HepG2 (cell line): ENCODE measurements at regions not wholly inside any gene's neighbourhood (a gene's known extent, or its start where the extent isn't known, plus 50 kb on each side); places are given as distances from the start of the nearest gene placed in this dataset.

Experiments used
- ATAC-seq: fragments of 200-7000 bp; cut with Tn5 transposase; 3 replicates; pipeline ENCODE4 v1.9.1; 2020; ENCODE audit warnings: mild to moderate bottlenecking, moderate library complexity
- BruUV-seq: library from RNA; stranded (reverse); fragments of 400-500 nt; replicated peaks from 2 replicates; lab custom pipeline; 2021; lab: Mats Ljungman, UMichigan
- CTCF ChIA-PET: fragments of 300-600 bp; formaldehyde crosslinking; extraction: SDS; loops from one replicate; lab custom pipeline; 2021; ENCODE audit warnings: low total read pairs, inconsistent platforms, low intra/inter-chr PET ratio; lab: Yijun Ruan, JAX
- POLR2A ChIA-PET: fragments of 350-600 bp; sonication (Branson Sonifier 250); formaldehyde crosslinking; loops from one replicate; lab custom pipeline; 2020; ENCODE audit warnings: antibody characterized with exemption, inconsistent platforms; lab: Yijun Ruan, JAX
- DNase-seq: peaks from one replicate; pipeline ENCODE4 v3.0.0-alpha.2; 2015; ENCODE audit warnings: low spot score
- FAIRE-seq: peaks from 3 replicates; lab custom pipeline; 2011; peaks lifted over from hg19 to GRCh38; lab: Jason Lieb, UNC
- H2AFZ ChIP-seq: one replicate; pipeline ENCODE4 v1.6.1; 2011; ENCODE audit warnings: low read length, inconsistent platforms
- H3K27ac ChIP-seq: fragments of 300-600 bp; 3 replicates; pipeline ENCODE4 v1.8.0; 2011; ENCODE audit warnings: mixed run types, mild to moderate bottlenecking, mixed read lengths, low read length, inconsistent platforms; ENCODE audit not compliant: insufficient read depth; ENCODE audit errors: extremely low read length
- H3K27me3 ChIP-seq, 2 experiments: fragments of 200-600 bp in 1 of 2; 2 replicates in 1 of 2; 3 replicates in 1 of 2; pipeline versions ENCODE4 v1.6.0 to v1.8.0; 2011; ENCODE audit warnings: low read length in 2 of 2, mild to moderate bottlenecking in 2 of 2, moderate library complexity in 2 of 2, inconsistent platforms in 1 of 2; ENCODE audit not compliant: insufficient read depth in 2 of 2, control insufficient read depth in 1 of 2
- H3K36me3 ChIP-seq, 2 experiments: fragments of 200-600 bp in 1 of 2; replicated peaks in 1 of 2; 2 replicates in 1 of 2; 3 replicates in 1 of 2; pipeline versions ENCODE4 v1.5.1 to v1.8.0; 2011; ENCODE audit warnings: low read length in 2 of 2, inconsistent platforms in 1 of 2; ENCODE audit not compliant: insufficient read depth in 2 of 2, control insufficient read depth in 1 of 2
- H3K4me1 ChIP-seq: 2 replicates; pipeline ENCODE4 v1.5.1; 2012; ENCODE audit warnings: low read length, inconsistent platforms; ENCODE audit not compliant: insufficient read depth
- H3K4me2 ChIP-seq: 2 replicates; pipeline ENCODE4 v1.6.0; 2011; ENCODE audit warnings: low read depth, low read length, inconsistent platforms
- H3K4me3 ChIP-seq, 3 experiments: fragments of 200-600 bp in 1 of 3; sonication (generic), shearing (Covaris generic) in 1 of 3; replicated peaks in 1 of 3; 2 replicates each; pipeline ENCODE4 v1.5.1; 2011 to 2016; ENCODE audit warnings: low read length in 3 of 3, inconsistent platforms in 2 of 3, low read depth in 2 of 3, mild to moderate bottlenecking in 2 of 3, control low read depth in 1 of 3, mixed read lengths in 1 of 3; ENCODE audit not compliant: insufficient read depth in 1 of 3
- H3K79me2 ChIP-seq: one replicate; pipeline ENCODE4 v1.6.1; 2011; ENCODE audit warnings: low read length, inconsistent platforms; ENCODE audit not compliant: insufficient read depth
- H3K9ac ChIP-seq: 2 replicates; pipeline ENCODE4 v1.6.0; 2011; ENCODE audit warnings: mild to moderate bottlenecking, low read depth, low read length, inconsistent platforms; ENCODE audit not compliant: insufficient read depth
- H3K9me3 ChIP-seq: 2 replicates; pipeline ENCODE4 v1.5.1; 2012; ENCODE audit warnings: mild to moderate bottlenecking, low read length
- H4K20me1 ChIP-seq: 2 replicates; pipeline ENCODE4 v1.6.0; 2011; ENCODE audit warnings: inconsistent platforms, mild to moderate bottlenecking, low read length, moderate library complexity; ENCODE audit not compliant: insufficient read depth
- BRCA1 ChIP-seq: sonication (generic); formaldehyde crosslinking; IDR thresholded peaks from 2 replicates; pipeline ENCODE4 v1.4.0; 2020; ENCODE audit warnings: missing genetic modification reagents
- DNMT1 ChIP-seq: sonication (generic); formaldehyde crosslinking; IDR thresholded peaks from 2 replicates; pipeline ENCODE4 v1.5.1; 2020; ENCODE audit warnings: mild to moderate bottlenecking, missing genetic modification reagents
- MXI1 ChIP-seq: IDR thresholded peaks from 3 replicates; pipeline ENCODE4 v1.6.1; 2012; ENCODE audit warnings: low read depth, low read length, inconsistent platforms, borderline replicate concordance
- SMAD9 ChIP-seq: sonication (generic); formaldehyde crosslinking; IDR thresholded peaks from 2 replicates; pipeline ENCODE4 v1.5.1; 2020; ENCODE audit warnings: mild to moderate bottlenecking, missing genetic modification reagents
- USF2 ChIP-seq, 2 experiments: sonication (generic) in 1 of 2; formaldehyde crosslinking in 1 of 2; IDR thresholded peaks; 2 replicates each; pipeline versions ENCODE4 v1.5.1 to v1.6.1; 2011 to 2020; ENCODE audit warnings: borderline replicate concordance in 1 of 2, low read depth in 1 of 2, low read length in 1 of 2, mild to moderate bottlenecking in 1 of 2, missing genetic modification reagents in 1 of 2, moderate library complexity in 1 of 2
- ZBTB21 ChIP-seq: sonication (generic); formaldehyde crosslinking; IDR thresholded peaks from 2 replicates; pipeline ENCODE4 v1.4.0; 2020; ENCODE audit warnings: missing genetic modification reagents
- ZNF329 ChIP-seq: sonication (generic); formaldehyde crosslinking; IDR thresholded peaks from 2 replicates; pipeline ENCODE4 v1.9.0; 2021; ENCODE audit warnings: low read depth, mild to moderate bottlenecking, missing genetic modification reagents
- ZNF496 ChIP-seq: sonication (generic); formaldehyde crosslinking; IDR thresholded peaks from 2 replicates; pipeline ENCODE4 v1.8.1; 2023; ENCODE audit warnings: mild to moderate bottlenecking, moderate library complexity, missing genetic modification reagents; ENCODE audit not compliant: insufficient replicate concordance
- ZNF549 ChIP-seq: sonication (generic); formaldehyde crosslinking; IDR thresholded peaks from 2 replicates; pipeline ENCODE4 v1.5.0; 2020; ENCODE audit warnings: missing genetic modification reagents
- ZNF775 ChIP-seq: sonication (generic); formaldehyde crosslinking; IDR thresholded peaks from 2 replicates; pipeline ENCODE4 v1.4.0; 2020; ENCODE audit warnings: missing genetic modification reagents, mild to moderate bottlenecking, moderate library complexity, borderline replicate concordance
- ZNF776 ChIP-seq: sonication (generic); formaldehyde crosslinking; IDR thresholded peaks from 2 replicates; pipeline ENCODE4 v1.4.0; 2020; ENCODE audit warnings: mild to moderate bottlenecking, missing genetic modification reagents
- ZSCAN21 ChIP-seq: sonication (generic); formaldehyde crosslinking; IDR thresholded peaks from 2 replicates; pipeline ENCODE4 v1.8.0; 2022; ENCODE audit warnings: mild to moderate bottlenecking, missing genetic modification reagents, moderate library complexity, borderline replicate concordance
- ZSCAN22 ChIP-seq: sonication (generic); formaldehyde crosslinking; IDR thresholded peaks from 2 replicates; pipeline ENCODE4 v1.4.0; 2020; ENCODE audit warnings: mild to moderate bottlenecking, missing genetic modification reagents
- WGBS: methylation state at CpG from one replicate; pipeline ENCODE4 v1.1.6; 2017; ENCODE audit warnings: low lambda C conversion rate; 5-methylcytosine and 5-hydroxymethylcytosine counted together
- in situ Hi-C: cut with HindIII; loops from 2 replicates; pipeline ENCODE4 v1.10.0; 2017; ENCODE audit warnings: low pct_unique_long_range_greater_than_20kb; ENCODE audit not compliant: extremely low pct_ligation_motif_present
- intact Hi-C: fragments of 100-400 bp; cut with micrococcal nuclease; formaldehyde crosslinking; loops from one replicate; pipeline ENCODE4 v1.10.0; 2022; ENCODE audit not compliant: unreplicated experiment
- TF ChIP-seq, protein P1 (sequence below): IDR thresholded peaks from 2 replicates; pipeline ENCODE4 v1.6.1; 2016; ENCODE audit warnings: mild to moderate bottlenecking, missing biosample characterization, missing genetic modification reagents
- TF ChIP-seq, protein P2 (sequence below): sonication (generic); formaldehyde crosslinking; IDR thresholded peaks from 2 replicates; pipeline ENCODE4 v1.5.1; 2020; ENCODE audit warnings: missing genetic modification reagents, mild to moderate bottlenecking, borderline replicate concordance

DNA sequence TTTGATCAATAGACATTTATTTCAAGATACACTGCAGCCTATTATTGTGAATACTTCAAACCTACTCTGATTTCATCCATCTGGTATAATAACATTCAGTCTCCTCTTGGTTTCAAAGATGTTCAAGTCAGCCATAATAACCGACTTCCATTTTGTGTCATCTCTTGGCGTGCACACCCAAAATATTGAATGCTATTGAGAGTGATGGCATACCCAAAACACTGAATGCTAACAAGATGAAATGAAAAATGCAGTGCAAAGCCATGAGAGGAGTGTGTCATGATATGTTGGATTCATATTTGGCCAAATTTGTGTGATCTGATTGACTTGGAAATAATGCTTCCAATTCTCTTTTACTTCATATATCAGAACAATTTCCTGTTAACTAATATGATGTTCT lies 181.2 kb upstream of the PCDH17 start (continued):
- no peak for TF ChIP-seq BRCA1

DNA sequence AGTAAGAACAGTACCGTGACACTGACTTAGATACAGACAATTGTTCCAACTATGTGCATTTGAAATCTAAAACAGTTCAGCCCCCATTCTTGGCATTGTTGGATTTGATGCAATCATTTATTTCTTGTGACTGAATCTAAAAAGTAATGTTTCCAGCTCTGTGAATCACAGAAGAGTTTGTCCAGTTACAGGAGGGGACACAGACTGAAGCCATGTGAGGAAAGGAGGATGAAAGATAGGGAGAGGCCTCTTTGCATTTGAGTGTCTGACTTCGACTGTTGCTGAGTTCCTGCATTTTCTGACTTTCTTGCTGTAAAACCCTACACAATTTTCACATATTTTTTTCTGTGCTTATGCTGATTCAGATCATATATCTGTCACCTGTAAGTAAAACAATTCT lies 179.3 kb upstream of the PCDH17 start:
- WGBS, result 0% methylated on average over 2 of the region's 2 CpGs
- Histone ChIP-seq H3K27ac (no peak overlapping the region), H3K9me3 (no peaks in the 10 kb centered on the region; the same call in 1 of the 2 replicates), H3K79me2 (no peaks in the 10 kb centered on the region), H3K4me2 (no peak overlapping the region), H3K27me3 (no peaks in the 10 kb centered on the region; a peak in 1 of 5 replicates), H3K36me3 (no peaks in the 10 kb centered on the region), H4K20me1 (no peaks in the 10 kb centered on the region), H3K4me1 (no peaks in the 10 kb centered on the region), H3K4me3 (no peak overlapping the region), H2AFZ (no peak overlapping the region), H3K9ac (no peak overlapping the region)
- in situ Hi-C loops (no loop called here), intact Hi-C loops (no loop called here)
- ATAC-seq (no peak), DNase-seq (no peak), FAIRE-seq (no peak)
- TF ChIP-seq SMAD9 (CRISPR knock-in tag), result no peak
- TF ChIP-seq, protein P1, sequence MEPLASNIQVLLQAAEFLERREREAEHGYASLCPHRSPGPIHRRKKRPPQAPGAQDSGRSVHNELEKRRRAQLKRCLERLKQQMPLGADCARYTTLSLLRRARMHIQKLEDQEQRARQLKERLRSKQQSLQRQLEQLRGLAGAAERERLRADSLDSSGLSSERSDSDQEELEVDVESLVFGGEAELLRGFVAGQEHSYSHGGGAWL (CRISPR knock-in tag), result no peak
- TF ChIP-seq ZSCAN21 (CRISPR knock-in tag), result no peak
- TF ChIP-seq USF2 (IDR thresholded peaks at IDR 0.05; ENCODE audit: low read depth, low read length), result no peak
- no peak for TF ChIP-seq USF2 (CRISPR knock-in tag; IDR thresholded peaks at IDR 0.05; ENCODE audit: borderline replicate concordance)
- TF ChIP-seq ZNF496 (CRISPR knock-in tag), result no peak
- no peak for TF ChIP-seq ZNF776 (CRISPR knock-in tag)
- no peak for TF ChIP-seq ZSCAN22 (CRISPR knock-in tag)
- no peak for TF ChIP-seq ZNF549
- no peak for TF ChIP-seq DNMT1
- TF ChIP-seq ZBTB21 (CRISPR knock-in tag), result no peak
- TF ChIP-seq ZNF329 (CRISPR knock-in tag), result no peak
- TF ChIP-seq ZNF775 (CRISPR knock-in tag), result no peak
- TF ChIP-seq, protein P2, sequence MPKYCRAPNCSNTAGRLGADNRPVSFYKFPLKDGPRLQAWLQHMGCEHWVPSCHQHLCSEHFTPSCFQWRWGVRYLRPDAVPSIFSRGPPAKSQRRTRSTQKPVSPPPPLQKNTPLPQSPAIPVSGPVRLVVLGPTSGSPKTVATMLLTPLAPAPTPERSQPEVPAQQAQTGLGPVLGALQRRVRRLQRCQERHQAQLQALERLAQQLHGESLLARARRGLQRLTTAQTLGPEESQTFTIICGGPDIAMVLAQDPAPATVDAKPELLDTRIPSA (CRISPR knock-in tag), result no peak
- no peak for TF ChIP-seq MXI1
- ChIA-PET CTCF (no interaction called here), POLR2A (no interaction called here)
- no TSS peak for BruUV-seq
